Fibroblast of lung (primary cell): ENCODE measurements at regions not wholly inside any gene's neighbourhood (a gene's known extent, or its start where the extent isn't known, plus 50 kb on each side); places are given as distances from the start of the nearest gene placed in this dataset.

Experiments
- CTCF ChIP-seq, 2 donors: IDR thresholded peaks in 1 of 2; conservative IDR thresholded peaks in 1 of 2; 1 replicate in 1 of 2; 2 replicates in 1 of 2; pipeline ENCODE4 v1.5.1; 2011 to 2012; ENCODE audit warnings: low read length in 2 of 2, control low read depth in 1 of 2, inconsistent platforms in 1 of 2, low read depth in 1 of 2, mild to moderate bottlenecking in 1 of 2
- EZH2 ChIP-seq: IDR thresholded peaks from 2 replicates; pipeline ENCODE4 v1.5.1; 2012; ENCODE audit warnings: low read length, control low read depth, mild to moderate bottlenecking; ENCODE audit errors: missing control alignments

- TF ChIP-seq CTCF (conservative IDR thresholded peaks at IDR 0.05 in 1 of 2, IDR thresholded peaks at IDR 0.05 in 1 of 2; ENCODE audit: low read depth in 1 of 2, low read length in 2 of 2) = no peak
- no peak for TF ChIP-seq EZH2
Observed at GRCh38 chr3:137420198-137420995, 343.7 kb upstream of the SOX14 start.
